ENCODE measurements at regions not wholly inside any gene's neighbourhood (a gene's known extent, or its start where the extent isn't known, plus 50 kb on each side); places are given as distances from the start of the nearest gene placed in this dataset.

DNA sequence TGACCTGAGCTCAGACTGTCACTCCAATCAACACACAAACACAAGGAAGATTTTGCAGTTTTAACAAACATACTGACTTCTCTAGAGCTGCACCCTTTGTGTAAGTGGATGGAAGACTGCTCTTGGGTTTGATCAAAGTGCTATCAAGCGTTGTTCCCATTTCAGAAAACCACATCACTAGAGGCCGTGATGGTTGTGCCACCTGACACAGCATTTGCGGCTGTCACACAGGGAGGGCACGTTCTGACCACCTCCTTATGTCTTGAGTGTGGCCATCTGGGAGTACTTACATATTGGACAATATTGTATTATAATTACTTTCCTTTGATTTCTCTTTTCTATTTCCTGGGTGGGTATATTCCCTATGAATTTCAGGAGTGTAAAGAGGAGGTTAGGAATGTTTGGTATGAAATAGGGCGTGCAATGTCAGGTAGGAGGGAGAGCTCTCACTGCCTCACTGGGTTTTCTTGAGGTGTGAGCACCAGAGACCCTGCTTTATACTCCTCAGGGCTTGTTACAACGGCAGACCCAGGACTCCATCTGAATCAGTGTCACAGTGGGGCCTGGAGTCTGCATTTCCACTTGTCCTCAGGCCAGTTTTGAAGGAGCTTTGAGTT is 74.3 kb downstream of the SYNE3 start:
- no peak for DNase-seq

DNA sequence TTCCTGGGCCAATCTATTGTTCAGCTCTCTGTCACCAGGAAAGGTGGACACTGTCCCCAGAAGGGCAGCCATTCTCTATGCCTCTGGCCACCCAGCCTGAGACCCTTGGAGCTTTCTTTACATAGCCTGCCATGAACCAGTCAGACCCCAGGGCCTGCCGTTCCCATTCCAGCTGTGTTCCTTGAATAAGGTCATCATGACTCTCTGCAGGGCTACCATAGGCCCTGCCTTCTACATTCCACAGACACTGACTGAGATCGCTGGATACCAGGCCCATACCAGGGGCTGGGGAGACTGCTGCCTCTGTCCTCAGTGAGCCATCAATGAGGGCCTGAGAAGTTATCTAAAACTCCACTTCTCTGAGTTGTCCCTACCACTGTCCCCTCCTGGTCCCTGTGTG is 75.5 kb downstream of the SYNE3 start:
- DNase-seq, result no peak

DNA sequence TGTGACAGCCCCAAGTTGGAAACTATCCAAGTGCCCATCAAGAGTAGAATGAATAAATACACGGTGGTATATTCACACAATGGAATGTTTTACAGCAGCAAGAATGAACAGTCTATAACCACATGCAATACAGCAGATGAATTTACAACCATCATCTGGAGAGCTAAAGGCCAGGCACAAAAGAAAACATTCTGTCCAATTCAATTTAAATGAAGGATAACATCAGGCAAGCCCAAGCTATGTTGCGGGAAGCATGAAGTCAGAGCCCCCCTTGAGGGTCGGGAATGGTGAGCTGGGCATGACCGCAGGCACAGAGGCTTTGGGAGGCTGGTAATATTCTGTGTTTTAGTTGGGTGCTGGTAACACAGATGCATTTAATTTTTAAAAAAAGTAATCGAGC is 76.0 kb downstream of the SYNE3 start:
- no peak for DNase-seq

DNA sequence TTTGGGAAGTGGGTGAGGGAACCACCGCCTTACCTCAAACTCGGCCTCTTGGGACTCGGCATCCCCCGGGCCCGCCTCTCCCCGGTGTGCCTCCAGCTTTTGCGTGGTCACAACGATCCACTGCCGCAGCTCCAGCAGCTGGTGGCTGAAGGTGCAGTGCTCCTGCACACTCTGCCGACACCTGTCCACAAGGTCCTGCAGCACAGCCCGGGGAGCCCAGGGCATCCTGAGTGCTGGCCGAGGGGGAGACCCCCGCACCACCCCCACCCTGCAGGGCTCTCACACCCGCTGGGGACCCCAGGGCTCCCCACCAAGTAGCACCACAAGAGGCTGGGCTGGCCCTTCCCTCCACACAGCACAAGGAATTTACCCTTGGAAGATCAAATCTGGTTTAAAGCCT is 76.6 kb downstream of the SYNE3 start:
- no peak for DNase-seq

DNA sequence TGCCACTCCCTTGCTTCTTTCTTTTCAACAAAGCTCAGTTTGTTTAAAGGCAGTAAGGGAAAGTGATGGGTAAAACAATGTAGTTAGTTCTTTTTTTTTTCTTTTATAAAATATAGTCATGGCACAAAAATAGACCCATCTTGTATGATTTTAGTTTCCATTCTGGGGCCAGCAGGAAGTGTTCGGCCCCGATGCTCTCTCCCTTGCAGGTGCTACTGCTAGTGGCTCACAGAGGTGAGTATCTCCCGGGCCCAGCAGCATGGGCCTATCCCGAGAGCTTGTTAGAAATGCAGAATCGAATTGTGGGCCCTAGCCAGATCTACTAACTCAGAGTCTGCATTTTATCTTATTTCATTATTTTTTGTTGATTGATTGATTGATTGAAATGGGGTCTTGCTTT is 78.7 kb downstream of the SYNE3 start:
- no peak for DNase-seq

GRCh38 chr14:95436354-95436753 is 80.1 kb downstream of the SYNE3 start:
- DNase-seq, result no peak

DNA sequence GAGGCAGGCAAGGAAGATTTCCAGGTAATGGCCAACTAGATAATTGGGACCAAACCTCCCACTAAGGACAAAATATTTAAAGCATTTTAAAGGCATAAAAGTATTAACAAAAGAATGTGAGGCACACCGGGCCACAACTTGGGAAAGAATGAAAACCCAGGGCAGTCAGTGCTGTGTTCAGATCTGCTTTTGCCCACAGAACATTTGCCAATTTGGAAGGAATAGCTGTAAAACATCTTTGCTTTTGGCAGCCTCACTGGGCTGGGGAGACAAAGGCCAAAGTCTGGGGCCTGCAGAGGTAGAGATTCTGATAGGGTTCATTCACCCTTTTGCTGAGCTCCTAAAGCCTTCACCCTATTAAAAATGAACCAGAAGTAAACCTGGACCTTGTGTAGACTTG is 82.3 kb downstream of the SYNE3 start:
- DNase-seq, result no peak

GRCh38 chr14:95433094-95433478 is 83.4 kb downstream of the SYNE3 start:
- no peak for DNase-seq

DNA sequence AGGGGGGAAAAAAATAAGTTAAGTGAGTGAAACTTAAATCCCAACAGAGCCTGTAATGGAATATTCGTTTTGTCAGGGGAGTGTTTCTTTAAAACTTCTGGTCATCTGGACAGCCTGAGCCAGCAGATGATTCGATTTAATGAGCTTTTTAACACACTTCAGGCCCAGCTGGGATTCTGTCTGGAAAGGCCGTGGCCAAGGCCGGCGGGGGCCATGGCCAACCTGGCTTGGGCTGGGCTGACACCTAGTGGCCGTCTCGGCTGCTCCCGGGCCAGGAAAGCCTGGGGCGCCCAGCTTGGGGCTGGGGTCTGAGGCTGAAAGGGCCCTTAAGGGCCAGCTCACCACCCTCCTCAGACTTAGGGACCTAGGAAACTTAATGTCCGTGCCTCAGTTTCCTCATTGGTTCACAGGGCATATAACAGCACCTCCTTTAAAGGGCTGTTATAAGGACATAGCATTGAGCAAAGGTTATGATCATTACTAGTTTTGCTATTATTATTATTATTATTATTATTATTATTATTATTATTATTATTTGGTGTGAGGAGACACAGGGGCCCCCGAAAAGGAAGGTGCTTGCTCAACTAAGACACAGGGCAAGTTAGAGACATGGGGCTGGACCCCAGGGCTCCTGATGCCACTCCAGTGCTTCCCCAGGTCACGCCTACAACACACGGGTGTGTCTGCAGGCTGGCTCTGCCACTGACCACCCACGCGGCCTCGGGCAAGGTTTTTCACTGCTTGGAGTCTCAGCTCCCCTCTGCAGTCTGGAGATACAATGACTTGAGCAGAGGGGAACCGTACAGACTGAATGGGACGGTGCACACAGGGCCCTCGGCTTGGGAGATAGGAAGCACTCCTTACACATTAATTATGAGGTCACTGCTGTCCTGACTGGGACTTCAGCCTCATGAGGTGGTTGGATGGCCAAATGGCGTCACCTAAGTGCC is 84.0 kb downstream of the SYNE3 start:
- peak; percentile 20 for DNase-seq

- no peak for DNase-seq
These were observed 85.0 kb downstream of the SYNE3 start for GRCh38 chr14:95431199-95432143.

DNA sequence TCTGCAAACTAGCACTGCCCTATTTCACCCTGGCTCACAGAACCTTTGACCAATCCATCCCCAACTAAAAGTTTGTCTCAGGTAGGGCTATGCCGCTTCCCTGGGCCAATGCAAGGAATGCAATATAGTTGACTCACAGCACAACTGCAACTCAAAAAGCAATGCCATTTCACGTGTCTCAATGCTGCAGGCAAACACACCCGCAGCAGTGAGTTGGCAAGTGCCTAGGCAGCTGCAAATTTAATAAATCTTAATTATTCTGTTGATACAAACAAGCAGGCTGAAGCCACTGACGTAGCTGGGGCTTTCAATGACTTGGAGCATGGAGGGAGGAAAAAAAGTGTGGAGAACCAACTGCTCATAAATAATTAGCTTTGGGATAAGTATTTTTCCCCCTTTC is 87.9 kb downstream of the SYNE3 start:
- no peak for DNase-seq

DNA sequence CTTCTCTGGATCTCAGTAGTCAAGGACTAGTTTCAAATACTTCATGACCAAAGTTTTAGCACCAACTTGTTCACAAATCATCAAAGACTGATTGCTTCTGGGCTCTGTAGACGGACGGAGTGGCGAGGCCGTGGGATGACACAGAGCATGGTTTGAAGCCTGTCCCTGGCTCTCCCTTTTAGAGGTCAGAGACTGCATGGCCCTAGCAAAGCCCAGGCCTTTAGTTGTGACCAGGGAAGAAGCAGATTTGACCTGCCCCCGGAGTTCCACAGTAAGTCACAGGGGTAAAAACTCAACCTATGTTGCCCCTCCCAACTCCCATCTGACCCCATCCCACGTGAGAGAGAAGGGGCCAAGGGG is 90.4 kb downstream of the SYNE3 start:
- no peak for DNase-seq

DNA sequence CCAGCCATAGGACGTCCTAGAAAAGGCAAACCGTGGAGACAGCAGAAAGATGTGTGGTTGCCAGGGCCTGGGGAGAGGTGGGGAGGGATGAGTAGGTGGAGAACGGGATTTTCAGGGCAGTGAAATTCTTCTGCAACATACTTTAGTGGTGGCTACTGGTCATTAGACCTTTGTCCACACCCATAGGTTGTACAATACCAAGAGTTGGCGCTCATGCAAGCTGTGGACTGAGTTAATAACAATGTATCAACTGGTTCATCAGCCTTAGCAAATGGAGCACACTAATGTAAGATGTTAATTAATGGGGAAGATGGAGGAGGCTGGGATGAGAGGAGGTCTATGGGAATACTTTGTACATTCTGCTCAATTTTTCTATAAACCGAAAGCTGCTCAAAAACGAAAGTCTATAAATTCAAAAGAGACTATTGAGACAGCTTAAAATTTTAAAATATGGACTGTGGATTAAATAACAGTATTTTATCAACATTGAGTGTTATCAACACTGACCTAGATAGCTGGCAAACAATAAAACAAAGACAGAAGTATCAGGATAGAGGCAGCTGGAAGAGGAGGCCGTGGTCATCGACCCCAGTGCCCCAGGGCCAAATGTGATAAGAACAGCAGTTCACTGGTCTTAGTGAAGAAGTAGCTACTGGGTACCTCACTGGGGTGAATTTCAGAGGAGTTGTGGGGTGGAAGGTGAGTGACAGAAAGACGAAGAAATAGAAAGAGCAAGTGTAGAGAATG is 90.9 kb downstream of the SYNE3 start:
- DNase-seq, result no peak

DNA sequence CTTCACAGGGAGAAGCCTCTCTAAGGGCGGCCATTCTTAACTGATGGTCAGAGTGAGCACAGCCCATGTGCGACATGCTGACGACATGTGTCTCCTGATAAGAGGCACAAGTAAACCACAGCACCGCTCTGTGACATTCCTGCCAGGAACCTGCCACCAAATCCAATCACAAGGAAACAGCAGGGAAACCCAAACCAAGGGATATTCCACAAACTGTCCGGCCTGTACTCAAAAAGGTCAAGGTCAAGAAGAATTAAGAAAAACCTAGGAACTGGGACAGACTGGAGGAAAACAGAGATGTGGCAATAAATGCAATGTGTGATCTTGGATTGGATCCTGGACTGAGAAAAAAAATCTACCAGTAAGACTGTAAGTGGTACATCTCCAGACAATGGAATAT is 91.9 kb downstream of the SYNE3 start:
- no peak for DNase-seq

- DNase-seq, result no peak
These were observed 94.7 kb downstream of the SYNE3 start for GRCh38 chr14:95421741-95422140.

DNA sequence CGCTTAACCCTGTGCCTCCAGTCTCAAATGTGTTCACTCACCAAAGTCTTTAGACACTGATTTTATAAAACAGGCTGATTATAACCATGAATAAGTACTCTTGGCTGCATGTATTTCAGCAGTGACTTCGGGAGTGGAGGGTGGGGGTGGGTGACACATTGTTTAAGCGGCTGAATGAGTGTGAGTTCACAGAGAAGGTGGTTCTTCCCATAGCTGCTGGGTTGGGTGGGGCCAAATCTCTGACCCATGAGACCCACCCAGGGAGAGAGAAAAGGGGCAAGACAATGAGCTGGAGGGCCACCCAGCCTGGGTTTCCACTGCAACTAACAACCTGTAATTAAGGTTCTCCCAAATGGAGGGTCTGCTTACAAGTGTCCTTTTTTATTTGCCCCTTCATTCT is 96.4 kb downstream of the SYNE3 start:
- no peak for DNase-seq

GRCh38 chr14:95419569-95419968 is 96.9 kb downstream of the SYNE3 start:
- no peak for DNase-seq

DNA sequence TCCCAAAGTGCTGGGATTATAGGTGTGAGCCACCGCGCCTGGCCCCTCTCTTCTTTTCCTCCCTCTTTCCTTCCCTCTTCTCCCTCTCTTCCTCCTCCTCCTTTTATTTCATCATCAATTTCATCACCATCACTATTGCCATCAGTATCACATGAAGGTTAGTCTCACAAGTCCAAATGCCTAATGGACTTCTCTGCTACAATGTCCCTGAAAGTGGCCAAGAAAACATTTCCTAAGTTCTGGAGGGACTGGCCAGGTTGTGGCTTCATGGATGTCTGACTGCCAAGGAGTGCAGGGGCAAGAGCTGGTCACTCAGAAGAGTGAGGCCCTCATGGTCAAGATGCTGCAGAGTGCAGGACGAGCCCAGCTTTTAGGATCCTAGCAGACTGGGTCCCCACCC is 97.6 kb downstream of the SYNE3 start:
- no peak for DNase-seq

DNA sequence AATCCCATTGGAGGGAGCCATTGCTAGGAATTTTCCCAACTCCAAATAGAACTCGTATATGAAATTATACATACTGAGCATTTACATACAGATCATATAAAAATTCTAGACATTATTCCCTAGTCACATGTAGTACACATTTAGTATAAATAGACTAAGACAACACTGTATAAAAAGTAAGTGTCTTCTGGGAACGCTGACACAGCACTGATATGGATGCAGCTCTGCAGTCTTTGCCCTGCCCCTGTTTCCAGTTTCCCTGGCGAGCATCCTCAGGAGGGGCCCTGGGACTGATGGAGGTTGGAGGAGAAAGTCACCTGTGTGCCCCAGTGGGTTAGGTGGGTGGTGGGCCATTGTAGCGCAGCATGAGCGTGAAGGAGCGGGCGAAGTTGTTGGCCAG is 97.8 kb upstream of the CLMN start:
- no peak for DNase-seq

GRCh38 chr14:95415993-95416392 is 96.3 kb upstream of the CLMN start:
- no peak for DNase-seq

GRCh38 chr14:95413289-95414215 is 93.8 kb upstream of the CLMN start:
- no peak for DNase-seq

- no peak for DNase-seq
These were observed 91.1 kb upstream of the CLMN start for GRCh38 chr14:95410838-95411237.

Data from NCI-H1105 (cell line).